K562 (cell line): ENCODE measurements at regions not wholly inside any gene's neighbourhood (a gene's known extent, or its start where the extent isn't known, plus 50 kb on each side); places are given as distances from the start of the nearest gene placed in this dataset.

Experiments
- ATAC-seq: fragments of 200-7000 bp; cut with Tn5 transposase; 3 replicates; pipeline ENCODE4 v1.9.1; 2020; ENCODE audit warnings: moderate library complexity
- BruUV-seq: library from RNA; stranded (reverse); fragments of 400-500 nt; replicated peaks from 2 replicates; lab custom pipeline; 2021; lab: Mats Ljungman, UMichigan
- CTCF ChIA-PET: fragments of 300-600 bp; formaldehyde crosslinking; extraction: SDS; loops from one replicate; lab custom pipeline; 2021; ENCODE audit warnings: low intra/inter-chr PET ratio; lab: Yijun Ruan, JAX
- POLR2A ChIA-PET: fragments of 300-600, 350-650 bp; sonication (Branson Sonifier 250); formaldehyde crosslinking; extraction: SDS; loops from one replicate; lab custom pipeline; 2021; ENCODE audit warnings: antibody characterized with exemption, inconsistent platforms; lab: Yijun Ruan, JAX
- DNase-seq, 4 experiments: peaks; one replicate each; pipeline versions ENCODE4 v3.0.0 to v3.0.0-alpha.2; 2011 to 2018; ENCODE audit warnings: low spot score in 3 of 4, mixed read lengths in 3 of 4; ENCODE audit errors: extremely low read depth in 1 of 4
- FAIRE-seq: peaks from 2 replicates; lab custom pipeline; 2011; peaks lifted over from hg19 to GRCh38; lab: Jason Lieb, UNC
- H2AFZ ChIP-seq: 2 replicates; pipeline ENCODE4 v1.6.0; 2011; ENCODE audit warnings: low read depth, low read length, control low read depth, inconsistent platforms
- H3K27ac ChIP-seq: fragments of 200-600 bp; 3 replicates; pipeline ENCODE4 v1.8.0; 2011; ENCODE audit warnings: low read depth, mild to moderate bottlenecking, control low read depth, inconsistent platforms, low read length, moderate library complexity, mixed read lengths; ENCODE audit errors: extremely low read depth
- H3K27me3 ChIP-seq, 2 experiments: fragments of 300-600 bp in 1 of 2; 2 replicates in 1 of 2; 3 replicates in 1 of 2; pipeline versions ENCODE4 v1.6.0 to v1.8.0; 2011; ENCODE audit warnings: inconsistent platforms in 2 of 2, low read length in 2 of 2, mild to moderate bottlenecking in 1 of 2, mixed read lengths in 1 of 2, moderate library complexity in 1 of 2; ENCODE audit not compliant: control insufficient read depth in 2 of 2, insufficient read depth in 2 of 2
- H3K36me3 ChIP-seq: fragments of 300-600 bp; 3 replicates; pipeline ENCODE4 v1.8.0; 2011; ENCODE audit warnings: mild to moderate bottlenecking, low read length, inconsistent platforms; ENCODE audit not compliant: control insufficient read depth, insufficient read depth
- H3K4me1 ChIP-seq, 2 experiments: fragments of 200-600 bp in 1 of 2; replicated peaks in 1 of 2; 2 replicates in 1 of 2; 3 replicates in 1 of 2; pipeline versions ENCODE4 v1.5.1 to v1.8.0; 2011; ENCODE audit warnings: inconsistent platforms in 2 of 2, low read length in 2 of 2, mild to moderate bottlenecking in 1 of 2, mixed read lengths in 1 of 2, moderate library complexity in 1 of 2; ENCODE audit not compliant: control insufficient read depth in 2 of 2, insufficient read depth in 2 of 2
- H3K4me2 ChIP-seq: 2 replicates; pipeline ENCODE4 v1.6.1; 2011; ENCODE audit warnings: low read length, control low read depth, inconsistent platforms, mixed read lengths; ENCODE audit not compliant: insufficient read depth
- H3K4me3 ChIP-seq: fragments of 200-600 bp; sonication (generic), shearing (Covaris generic); 2 replicates; pipeline ENCODE4 v1.5.1; 2016; ENCODE audit warnings: control low read depth, inconsistent platforms
- H3K79me2 ChIP-seq: fragments of 200-600 bp; 3 replicates; pipeline ENCODE4 v1.8.0; 2011; ENCODE audit warnings: low read length, inconsistent platforms; ENCODE audit not compliant: control insufficient read depth, insufficient read depth
- H3K9ac ChIP-seq, 2 experiments: 2 replicates each; pipeline versions ENCODE4 v1.6.0 to v1.6.1; 2011; ENCODE audit warnings: low read depth in 2 of 2, low read length in 2 of 2, control low read depth in 1 of 2, inconsistent platforms in 1 of 2, mild to moderate bottlenecking in 1 of 2, mixed read lengths in 1 of 2; ENCODE audit not compliant: insufficient read depth in 1 of 2
- H3K9me1 ChIP-seq: one replicate; pipeline ENCODE4 v1.6.0; 2011; ENCODE audit warnings: inconsistent platforms, mild to moderate bottlenecking, low read length, moderate library complexity; ENCODE audit not compliant: control insufficient read depth, insufficient read depth
- H3K9me3 ChIP-seq: replicated peaks from 2 replicates; pipeline ENCODE4 v1.5.1; 2011; ENCODE audit warnings: low read depth, low read length, inconsistent platforms; ENCODE audit not compliant: control insufficient read depth, insufficient read depth
- H4K20me1 ChIP-seq: replicated peaks from 2 replicates; pipeline ENCODE4 v1.6.1; 2011; ENCODE audit warnings: low read length, inconsistent platforms, mixed read lengths; ENCODE audit not compliant: control insufficient read depth, insufficient read depth
- ARHGAP35 ChIP-seq: fragments of 450-650 bp; IDR thresholded peaks from 2 replicates; pipeline ENCODE4 v1.6.1; 2018; ENCODE audit not compliant: partially characterized antibody
- ARNT ChIP-seq, 2 experiments: fragments of 450-650 bp; IDR thresholded peaks; 2 replicates each; pipeline ENCODE4 v1.6.1; 2016; ENCODE audit warnings: mild to moderate bottlenecking in 1 of 2
- ERF ChIP-seq: fragments of 450-650 bp; formaldehyde crosslinking; IDR thresholded peaks from 2 replicates; pipeline ENCODE4 v1.4.0; 2020; ENCODE audit warnings: mild to moderate bottlenecking, mixed read lengths
- HINFP ChIP-seq: fragments of 450-650 bp; conservative IDR thresholded peaks from 2 replicates; pipeline ENCODE4 v1.6.1; 2016; ENCODE audit warnings: missing genetic modification characterization, low read depth, mild to moderate bottlenecking, control low read depth, missing compliant biosample characterization
- HMGN3 ChIP-seq: IDR thresholded peaks from 2 replicates; pipeline ENCODE4 v1.6.1; 2011; ENCODE audit warnings: borderline replicate concordance, low read depth, mild to moderate bottlenecking, mixed read lengths, low read length; ENCODE audit not compliant: insufficient read length; ENCODE audit errors: extremely low read depth
- NONO ChIP-seq, 2 experiments: fragments of 200-400 bp in 1 of 2; fragments of 450-650 bp in 1 of 2; formaldehyde crosslinking in 1 of 2; IDR thresholded peaks; 2 replicates each; pipeline ENCODE4 v1.6.1; 2017; ENCODE audit warnings: low read depth in 2 of 2, mild to moderate bottlenecking in 2 of 2, moderate library complexity in 2 of 2, low read length in 1 of 2
- OTX1 ChIP-seq: fragments of 450-650 bp; formaldehyde crosslinking; IDR thresholded peaks from 2 replicates; pipeline ENCODE4 v1.4.0; 2022; ENCODE audit warnings: mild to moderate bottlenecking
- PATZ1 ChIP-seq: fragments of 250-450 bp; sonication (Bioruptor Pico); IDR thresholded peaks from 2 replicates; pipeline ENCODE4 v1.5.0; 2020; ENCODE audit warnings: mild to moderate bottlenecking, borderline replicate concordance
- STAT6 ChIP-seq: sonication (generic); formaldehyde crosslinking; IDR thresholded peaks from 2 replicates; pipeline ENCODE4 v1.8.1; 2023; ENCODE audit warnings: mild to moderate bottlenecking, missing genetic modification reagents
- TAL1 ChIP-seq: fragments of 450-650 bp; IDR thresholded peaks from 2 replicates; pipeline ENCODE4 v1.6.1; 2016; ENCODE audit warnings: mild to moderate bottlenecking
- ZNF124 ChIP-seq: sonication (generic); formaldehyde crosslinking; IDR thresholded peaks from 2 replicates; pipeline ENCODE4 v1.8.1; 2022; ENCODE audit warnings: missing genetic modification reagents
- ZNF282 ChIP-seq: sonication (generic); formaldehyde crosslinking; IDR thresholded peaks from 2 replicates; pipeline ENCODE4 v1.8.1; 2023; ENCODE audit warnings: missing genetic modification reagents
- WGBS: fragments of 100-300 bp; shearing (Covaris generic); methylation state at CpG from one replicate; pipeline ENCODE4 v1.1.6; 2016; ENCODE audit warnings: low coverage, mixed read lengths; ENCODE audit not compliant: insufficient coverage; ENCODE audit errors: missing lambda C conversion rate; 5-methylcytosine and 5-hydroxymethylcytosine counted together
- in situ Hi-C: fragments of 300-500 bp; cut with MboI; formaldehyde crosslinking; loops from 4 replicates; pipeline ENCODE4 v1.15.0; 2018; ENCODE audit warnings: inconsistent platforms, mixed read lengths
- intact Hi-C: fragments of 100-400 bp; cut with micrococcal nuclease; formaldehyde crosslinking; loops from 2 replicates; pipeline ENCODE4 v1.14.2; 2022

GRCh38 chr6:169891846-169892245 lies 140.4 kb downstream of the ERMARD start:
- Histone ChIP-seq H3K4me2 (no peak overlapping the region), H3K4me1 (no peaks in the 10 kb centered on the region), H3K9me3 (no peaks in the 10 kb centered on the region), H3K9me1 (no peaks in the 10 kb centered on the region), H3K27me3 (peaks cover 15 to 51% of the 10 kb centered on the region in 2 experiments), H4K20me1 (no peaks in the 10 kb centered on the region), H3K27ac (no peak overlapping the region), H3K4me3 (no peak overlapping the region), H2AFZ (no peak overlapping the region), H3K36me3 (no peaks in the 10 kb centered on the region), H3K9ac (no peak overlapping the region), H3K79me2 (no peaks in the 10 kb centered on the region)
- ChIA-PET CTCF (no interaction called here), POLR2A (no interaction called here)
- in situ Hi-C loops (no loop called here), intact Hi-C loops (no loop called here)
- no peak for FAIRE-seq
- TF ChIP-seq STAT6 (CRISPR knock-in tag), result no peak
- no peak for TF ChIP-seq ZNF282 (CRISPR knock-in tag)
- TF ChIP-seq HMGN3, result no peak
- no peak for TF ChIP-seq OTX1 (CRISPR knock-in tag)
- no peak for TF ChIP-seq NONO (IDR thresholded peaks at IDR 0.05; ENCODE audit: low read depth in 2 of 2, low read length in 1 of 2)
- TF ChIP-seq PATZ1 (CRISPR knock-in tag), result no peak
- TF ChIP-seq HINFP, result no peak
- TF ChIP-seq ZNF124 (CRISPR knock-in tag), result no peak
- TF ChIP-seq ARHGAP35, result no peak
- TF ChIP-seq ERF, result no peak
- no peak for TF ChIP-seq TAL1
- no peak for TF ChIP-seq ARNT (IDR thresholded peaks at IDR 0.05)
- BruUV-seq, result no TSS peak
- ATAC-seq, result no peak
- no peak for DNase-seq
- under 1% methylated on average over 11 of the region's 11 CpGs for WGBS
